ENCODE measurements at regions not wholly inside any gene's neighbourhood (a gene's known extent, or its start where the extent isn't known, plus 50 kb on each side); places are given as distances from the start of the nearest gene placed in this dataset.

GRCh38 chr6:44649365-44650025, 262.0 kb downstream of the CDC5L start:
- Histone ChIP-seq H2AFZ (ENCODE audit: low read length) (no peak overlapping the region), H3K9ac (ENCODE audit: low read length) (no peak overlapping the region), H3K79me2 (ENCODE audit: insufficient read depth, low read length) (no peaks in the 10 kb centered on the region), H3F3A (ENCODE audit: insufficient read depth, low read length) (no peaks in the 10 kb centered on the region), H3K4me1 (ENCODE audit: insufficient read depth, low read length, severe bottlenecking) (no peaks in the 10 kb centered on the region), H3K36me3 (ENCODE audit: insufficient read depth, low read length) (no peaks in the 10 kb centered on the region), H3K27ac (ENCODE audit: low read depth, low read length, poor library complexity, severe bottlenecking) (no peak overlapping the region), H3K27me3 (ENCODE audit: insufficient read depth, low read length) (no peaks in the 10 kb centered on the region; the same call in 1 of the 2 replicates), H3K9me2 (ENCODE audit: low read depth, low read length) (no peaks in the 10 kb centered on the region), H3K4me2 (ENCODE audit: low read length) (no peak overlapping the region), H3K4me3 (ENCODE audit: low read depth, low read length, poor library complexity, severe bottlenecking) (no peak overlapping the region), H3K9me3 (ENCODE audit: low read length) (no peaks in the 10 kb centered on the region), H4K20me1 (ENCODE audit: insufficient read depth, low read length) (no peaks in the 10 kb centered on the region)
- no peak for TF ChIP-seq EZH2 (IDR thresholded peaks at IDR 0.05; ENCODE audit: borderline replicate concordance, low read length)
- TF ChIP-seq, protein P1, sequence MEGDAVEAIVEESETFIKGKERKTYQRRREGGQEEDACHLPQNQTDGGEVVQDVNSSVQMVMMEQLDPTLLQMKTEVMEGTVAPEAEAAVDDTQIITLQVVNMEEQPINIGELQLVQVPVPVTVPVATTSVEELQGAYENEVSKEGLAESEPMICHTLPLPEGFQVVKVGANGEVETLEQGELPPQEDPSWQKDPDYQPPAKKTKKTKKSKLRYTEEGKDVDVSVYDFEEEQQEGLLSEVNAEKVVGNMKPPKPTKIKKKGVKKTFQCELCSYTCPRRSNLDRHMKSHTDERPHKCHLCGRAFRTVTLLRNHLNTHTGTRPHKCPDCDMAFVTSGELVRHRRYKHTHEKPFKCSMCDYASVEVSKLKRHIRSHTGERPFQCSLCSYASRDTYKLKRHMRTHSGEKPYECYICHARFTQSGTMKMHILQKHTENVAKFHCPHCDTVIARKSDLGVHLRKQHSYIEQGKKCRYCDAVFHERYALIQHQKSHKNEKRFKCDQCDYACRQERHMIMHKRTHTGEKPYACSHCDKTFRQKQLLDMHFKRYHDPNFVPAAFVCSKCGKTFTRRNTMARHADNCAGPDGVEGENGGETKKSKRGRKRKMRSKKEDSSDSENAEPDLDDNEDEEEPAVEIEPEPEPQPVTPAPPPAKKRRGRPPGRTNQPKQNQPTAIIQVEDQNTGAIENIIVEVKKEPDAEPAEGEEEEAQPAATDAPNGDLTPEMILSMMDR (IDR thresholded peaks at IDR 0.05; ENCODE audit: low read length), result no peak

GRCh38 chr6:44650495-44650894, 263.0 kb downstream of the CDC5L start:
- Histone ChIP-seq H3K36me3 (ENCODE audit: insufficient read depth, low read length) (no peaks in the 10 kb centered on the region), H3F3A (ENCODE audit: insufficient read depth, low read length) (no peaks in the 10 kb centered on the region), H3K79me2 (ENCODE audit: insufficient read depth, low read length) (no peaks in the 10 kb centered on the region), H3K9me3 (ENCODE audit: low read length) (no peaks in the 10 kb centered on the region), H3K4me1 (ENCODE audit: insufficient read depth, low read length, severe bottlenecking) (no peaks in the 10 kb centered on the region), H2AFZ (ENCODE audit: low read length) (no peak overlapping the region), H3K27me3 (ENCODE audit: insufficient read depth, low read length) (no peaks in the 10 kb centered on the region; the same call in 1 of the 2 replicates), H4K20me1 (ENCODE audit: insufficient read depth, low read length) (no peaks in the 10 kb centered on the region), H3K9me2 (ENCODE audit: low read depth, low read length) (no peaks in the 10 kb centered on the region), H3K27ac (ENCODE audit: low read depth, low read length, poor library complexity, severe bottlenecking) (no peak overlapping the region), H3K9ac (ENCODE audit: low read length) (no peak overlapping the region), H3K4me3 (ENCODE audit: low read depth, low read length, poor library complexity, severe bottlenecking) (no peak overlapping the region), H3K4me2 (ENCODE audit: low read length) (no peak overlapping the region)
- TF ChIP-seq EZH2 (IDR thresholded peaks at IDR 0.05; ENCODE audit: borderline replicate concordance, low read length), result no peak
- TF ChIP-seq, protein P1 (IDR thresholded peaks at IDR 0.05; ENCODE audit: low read length), result no peak

GRCh38 chr6:44650947-44651346, 263.4 kb downstream of the CDC5L start:
- Histone ChIP-seq H3K4me1 (ENCODE audit: insufficient read depth, low read length, severe bottlenecking) (no peaks in the 10 kb centered on the region), H3K27ac (ENCODE audit: low read depth, low read length, poor library complexity, severe bottlenecking) (no peak overlapping the region), H3K9ac (ENCODE audit: low read length) (no peak overlapping the region), H3F3A (ENCODE audit: insufficient read depth, low read length) (no peaks in the 10 kb centered on the region), H3K4me2 (ENCODE audit: low read length) (no peak overlapping the region), H3K9me2 (ENCODE audit: low read depth, low read length) (no peaks in the 10 kb centered on the region), H3K9me3 (ENCODE audit: low read length) (no peaks in the 10 kb centered on the region), H2AFZ (ENCODE audit: low read length) (no peak overlapping the region), H3K36me3 (ENCODE audit: insufficient read depth, low read length) (no peaks in the 10 kb centered on the region), H3K27me3 (ENCODE audit: insufficient read depth, low read length) (no peaks in the 10 kb centered on the region; the same call in 1 of the 2 replicates), H3K79me2 (ENCODE audit: insufficient read depth, low read length) (no peaks in the 10 kb centered on the region), H4K20me1 (ENCODE audit: insufficient read depth, low read length) (no peaks in the 10 kb centered on the region), H3K4me3 (ENCODE audit: low read depth, low read length, poor library complexity, severe bottlenecking) (no peak overlapping the region)
- no peak for TF ChIP-seq EZH2 (IDR thresholded peaks at IDR 0.05; ENCODE audit: borderline replicate concordance, low read length)
- TF ChIP-seq, protein P1 (IDR thresholded peaks at IDR 0.05; ENCODE audit: low read length), result no peak

Data from OCI-LY1 (cell line).